HCT116 (cell line): ENCODE measurements at regions not wholly inside any gene's neighbourhood (a gene's known extent, or its start where the extent isn't known, plus 50 kb on each side); places are given as distances from the start of the nearest gene placed in this dataset.

ENCODE experiments used
- ATAC-seq: fragments of 200-7000 bp; cut with Tn5 transposase; 2 replicates; pipeline ENCODE4 v1.9.1; 2020; ENCODE audit warnings: mild to moderate bottlenecking, moderate library complexity
- BruUV-seq: library from RNA; stranded (reverse); fragments of 400-500 nt; replicated peaks from 2 replicates; lab custom pipeline; 2021; lab: Mats Ljungman, UMichigan
- CTCF ChIA-PET: fragments of 300-600 bp; sonication (Branson Sonifier 250); formaldehyde crosslinking; loops from one replicate; lab custom pipeline; 2021; ENCODE audit warnings: antibody characterized with exemption; lab: Charles Lee
- POLR2A ChIA-PET: fragments of 300-600, 350-600 bp; sonication (Branson Sonifier 250); formaldehyde crosslinking; loops from one replicate; lab custom pipeline; 2021; ENCODE audit warnings: antibody characterized with exemption; lab: Charles Lee
- RAD21 ChIA-PET, 2 experiments: fragments of 300-600 bp; sonication (Branson Sonifier 250); formaldehyde crosslinking; loops; one replicate each; lab custom pipeline; 2023; ENCODE audit warnings: low total read pairs in 2 of 2; ENCODE audit not compliant: uncharacterized antibody in 2 of 2, unreplicated experiment in 2 of 2, low non-redundant PET in 1 of 2; lab: Charles Lee
- DNase-seq: peaks from one replicate; pipeline ENCODE4 v3.0.0-alpha.2; 2010; ENCODE audit warnings: low read depth, low spot score
- H2AFZ ChIP-seq: fragments of 200-600 bp; shearing (Covaris generic), sonication (generic); 2 replicates; pipeline ENCODE4 v1.6.1; 2017; ENCODE audit warnings: low read depth, mixed run types, mixed read lengths, antibody characterized with exemption, low read length; ENCODE audit not compliant: poor library complexity, severe bottlenecking
- H3K27ac ChIP-seq: 2 replicates; pipeline ENCODE4 v1.5.1; 2012; ENCODE audit warnings: low read depth, low read length
- H3K27me3 ChIP-seq: fragments of 200-600 bp; sonication (generic); 2 replicates; pipeline ENCODE4 v1.6.1; 2016; ENCODE audit warnings: mixed run types, low read length, mixed read lengths; ENCODE audit not compliant: insufficient read depth
- H3K36me3 ChIP-seq, 2 experiments: fragments of 200-500 bp in 1 of 2; fragments of 200-600 bp in 1 of 2; sonication (Bioruptor generic) in 1 of 2; sonication (generic) in 1 of 2; 2 replicates each; pipeline versions ENCODE4 v1.5.1 to v1.6.1; 2014 to 2016; ENCODE audit warnings: low read length in 2 of 2, inconsistent platforms in 1 of 2, mixed read lengths in 1 of 2, mixed run types in 1 of 2; ENCODE audit not compliant: insufficient read depth in 2 of 2, control insufficient read depth in 1 of 2
- H3K4me1 ChIP-seq, 2 experiments: fragments of 200-600 bp in 1 of 2; sonication (generic) in 1 of 2; 2 replicates each; pipeline versions ENCODE4 v1.5.1 to v1.6.1; 2012 to 2017; ENCODE audit warnings: low read length in 2 of 2, inconsistent platforms in 1 of 2, mild to moderate bottlenecking in 1 of 2, mixed read lengths in 1 of 2, mixed run types in 1 of 2, moderate library complexity in 1 of 2; ENCODE audit not compliant: insufficient read depth in 2 of 2, control insufficient read depth in 1 of 2
- H3K4me2 ChIP-seq: fragments of 200-600 bp; sonication (generic); 2 replicates; pipeline ENCODE4 v1.6.1; 2017; ENCODE audit warnings: mixed run types, low read length, mixed read lengths
- H3K4me3 ChIP-seq, 2 experiments: fragments of 200-600 bp in 1 of 2; sonication (generic) in 1 of 2; replicated peaks in 1 of 2; 2 replicates each; pipeline ENCODE4 v1.5.1; 2011 to 2016; ENCODE audit warnings: low read length in 2 of 2, control low read depth in 1 of 2, low read depth in 1 of 2, mild to moderate bottlenecking in 1 of 2, mixed read lengths in 1 of 2, mixed run types in 1 of 2
- H3K79me2 ChIP-seq: fragments of 200-600 bp; sonication (generic); 2 replicates; pipeline ENCODE4 v1.6.1; 2017; ENCODE audit warnings: mild to moderate bottlenecking, mixed run types, low read length, moderate library complexity, mixed read lengths; ENCODE audit not compliant: insufficient read depth
- H3K9ac ChIP-seq: fragments of 200-600 bp; sonication (generic); 2 replicates; pipeline ENCODE4 v1.6.1; 2016; ENCODE audit warnings: low read length, mixed read lengths
- H3K9me2 ChIP-seq: fragments of 200-600 bp; sonication (generic), shearing (Covaris generic); 2 replicates; pipeline ENCODE4 v1.6.1; 2017; ENCODE audit warnings: mixed run types, mild to moderate bottlenecking, moderate library complexity; ENCODE audit not compliant: insufficient read depth
- H3K9me3 ChIP-seq, 2 experiments: fragments of 200-500 bp in 1 of 2; fragments of 200-600 bp in 1 of 2; sonication (Bioruptor generic) in 1 of 2; sonication (generic) in 1 of 2; 2 replicates each; pipeline ENCODE4 v1.6.1; 2014 to 2017; ENCODE audit warnings: low read length in 2 of 2, mixed read lengths in 2 of 2, inconsistent platforms in 1 of 2, low read depth in 1 of 2, mild to moderate bottlenecking in 1 of 2, mixed run types in 1 of 2, moderate library complexity in 1 of 2; ENCODE audit not compliant: control insufficient read depth in 1 of 2, insufficient read depth in 1 of 2
- H4K20me1 ChIP-seq: fragments of 200-600 bp; sonication (generic), shearing (Covaris generic); 2 replicates; pipeline ENCODE4 v1.6.1; 2017; ENCODE audit warnings: mixed run types, mild to moderate bottlenecking, moderate library complexity; ENCODE audit not compliant: insufficient read depth
- SIN3A ChIP-seq: IDR thresholded peaks from 2 replicates; pipeline ENCODE4 v1.6.1; 2012; ENCODE audit warnings: low read depth
- intact Hi-C: fragments of 100-400 bp; cut with micrococcal nuclease; formaldehyde crosslinking; loops from 2 replicates; pipeline ENCODE4 v1.10.0; 2022
- TF ChIP-seq, protein P1 (sequence below): IDR thresholded peaks from 2 replicates; pipeline ENCODE4 v1.6.1; 2011; ENCODE audit warnings: mild to moderate bottlenecking, low read length, moderate library complexity; ENCODE audit not compliant: insufficient replicate concordance; ENCODE audit errors: extremely low read depth
- TF ChIP-seq, protein P2 (sequence below), 3 experiments: fragments of 200-600 bp in 1 of 3; sonication (generic) in 1 of 3; IDR thresholded peaks in 2 of 3; conservative IDR thresholded peaks in 1 of 3; 2 replicates each; pipeline ENCODE4 v1.5.1; 2012 to 2017; ENCODE audit warnings: low read depth in 2 of 3, low read length in 2 of 3, antibody characterized with exemption in 1 of 3, borderline replicate concordance in 1 of 3, control low read depth in 1 of 3, mild to moderate bottlenecking in 1 of 3, mixed read lengths in 1 of 3, mixed run types in 1 of 3, moderate library complexity in 1 of 3; ENCODE audit not compliant: insufficient read depth in 1 of 3

DNA sequence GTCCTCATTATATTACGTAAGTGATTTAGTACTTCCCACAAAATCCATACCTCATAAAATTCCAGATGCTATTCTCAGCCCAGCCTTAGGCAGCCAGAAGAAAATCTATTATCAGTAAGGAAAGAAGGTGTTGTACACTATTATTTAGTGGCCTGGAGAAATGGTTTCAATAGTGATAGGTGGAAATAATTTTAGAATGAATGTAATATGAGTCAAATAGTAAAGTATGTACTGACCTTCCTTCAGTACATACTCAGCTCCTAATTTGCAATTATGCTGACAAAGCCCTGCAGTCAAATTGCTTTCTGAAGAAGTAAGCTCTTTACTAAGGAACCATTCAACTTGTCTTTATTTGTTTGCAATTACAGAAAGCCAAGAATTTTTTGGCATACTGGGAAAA, 409.2 kb downstream of the HTR1A start:
- DNase-seq (no peak), ATAC-seq (no peak)
- no peaks in the 10 kb centered on the region for H3K9me2 ChIP-seq
- no peak overlapping the region for H3K4me2 ChIP-seq
- H3K9ac ChIP-seq, result no peak overlapping the region
- no peaks in the 10 kb centered on the region for H3K79me2 ChIP-seq
- H3K4me3 ChIP-seq, result no peak overlapping the region
- no peak overlapping the region for H2AFZ ChIP-seq
- H3K9me3 ChIP-seq, result peaks cover 5% of the 10 kb centered on the region in 2 experiments; a peak in 2 of 4 replicates
- ChIA-PET RAD21 (no interaction called here), CTCF (no interaction called here), POLR2A (no interaction called here)
- no peaks in the 10 kb centered on the region for H3K27me3 ChIP-seq
- H3K27ac ChIP-seq, result no peak overlapping the region
- intact Hi-C loops, result no loop called here
- H3K4me1 ChIP-seq, result no peaks in the 10 kb centered on the region
- TF ChIP-seq, protein P1, sequence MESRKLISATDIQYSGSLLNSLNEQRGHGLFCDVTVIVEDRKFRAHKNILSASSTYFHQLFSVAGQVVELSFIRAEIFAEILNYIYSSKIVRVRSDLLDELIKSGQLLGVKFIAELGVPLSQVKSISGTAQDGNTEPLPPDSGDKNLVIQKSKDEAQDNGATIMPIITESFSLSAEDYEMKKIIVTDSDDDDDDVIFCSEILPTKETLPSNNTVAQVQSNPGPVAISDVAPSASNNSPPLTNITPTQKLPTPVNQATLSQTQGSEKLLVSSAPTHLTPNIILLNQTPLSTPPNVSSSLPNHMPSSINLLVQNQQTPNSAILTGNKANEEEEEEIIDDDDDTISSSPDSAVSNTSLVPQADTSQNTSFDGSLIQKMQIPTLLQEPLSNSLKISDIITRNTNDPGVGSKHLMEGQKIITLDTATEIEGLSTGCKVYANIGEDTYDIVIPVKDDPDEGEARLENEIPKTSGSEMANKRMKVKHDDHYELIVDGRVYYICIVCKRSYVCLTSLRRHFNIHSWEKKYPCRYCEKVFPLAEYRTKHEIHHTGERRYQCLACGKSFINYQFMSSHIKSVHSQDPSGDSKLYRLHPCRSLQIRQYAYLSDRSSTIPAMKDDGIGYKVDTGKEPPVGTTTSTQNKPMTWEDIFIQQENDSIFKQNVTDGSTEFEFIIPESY, result no peak
- TF ChIP-seq SIN3A, result no peak
- TF ChIP-seq, protein P2, sequence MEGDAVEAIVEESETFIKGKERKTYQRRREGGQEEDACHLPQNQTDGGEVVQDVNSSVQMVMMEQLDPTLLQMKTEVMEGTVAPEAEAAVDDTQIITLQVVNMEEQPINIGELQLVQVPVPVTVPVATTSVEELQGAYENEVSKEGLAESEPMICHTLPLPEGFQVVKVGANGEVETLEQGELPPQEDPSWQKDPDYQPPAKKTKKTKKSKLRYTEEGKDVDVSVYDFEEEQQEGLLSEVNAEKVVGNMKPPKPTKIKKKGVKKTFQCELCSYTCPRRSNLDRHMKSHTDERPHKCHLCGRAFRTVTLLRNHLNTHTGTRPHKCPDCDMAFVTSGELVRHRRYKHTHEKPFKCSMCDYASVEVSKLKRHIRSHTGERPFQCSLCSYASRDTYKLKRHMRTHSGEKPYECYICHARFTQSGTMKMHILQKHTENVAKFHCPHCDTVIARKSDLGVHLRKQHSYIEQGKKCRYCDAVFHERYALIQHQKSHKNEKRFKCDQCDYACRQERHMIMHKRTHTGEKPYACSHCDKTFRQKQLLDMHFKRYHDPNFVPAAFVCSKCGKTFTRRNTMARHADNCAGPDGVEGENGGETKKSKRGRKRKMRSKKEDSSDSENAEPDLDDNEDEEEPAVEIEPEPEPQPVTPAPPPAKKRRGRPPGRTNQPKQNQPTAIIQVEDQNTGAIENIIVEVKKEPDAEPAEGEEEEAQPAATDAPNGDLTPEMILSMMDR (IDR thresholded peaks at IDR 0.05 in 2 of 3, conservative IDR thresholded peaks at IDR 0.05 in 1 of 3; ENCODE audit: borderline replicate concordance in 1 of 3, insufficient read depth in 1 of 3, low read depth in 2 of 3, low read length in 2 of 3), result no peak
- BruUV-seq, result no TSS peak
- H3K36me3 ChIP-seq, result no peaks in the 10 kb centered on the region
- no peaks in the 10 kb centered on the region for H4K20me1 ChIP-seq
